COLO829 (cell line): ENCODE measurements at regions not wholly inside any gene's neighbourhood (a gene's known extent, or its start where the extent isn't known, plus 50 kb on each side); places are given as distances from the start of the nearest gene placed in this dataset.
"Not testable (repeated sequence)": the region's sequence is repeated elsewhere in the genome, so short reads cannot be mapped to it uniquely, and the experiment has no call there.

Experiments
- DNase-seq: peaks from one replicate; pipeline ENCODE4 v3.0.0; 2012; ENCODE audit warnings: low spot score

GRCh38 chr9:82382887-82383616 is 394.5 kb downstream of the SPATA31D1 start:
- no peak for DNase-seq

- no peak for DNase-seq
Measured at GRCh38 chr9:82385633-82386032, 397.1 kb downstream of the SPATA31D1 start.

- DNase-seq = no peak
Measured at GRCh38 chr9:82397534-82397933, 409.0 kb downstream of the SPATA31D1 start.

GRCh38 chr9:82404196-82404870 is 415.8 kb downstream of the SPATA31D1 start:
- DNase-seq = peak; percentile 52

GRCh38 chr9:82404881-82405280 is 416.3 kb downstream of the SPATA31D1 start:
- DNase-seq = peak; percentile 44

- DNase-seq = no peak
Measured at GRCh38 chr9:82406456-82407085, 418.0 kb downstream of the SPATA31D1 start.

- DNase-seq = no peak
Measured at GRCh38 chr9:82410306-82410705, 421.7 kb downstream of the SPATA31D1 start.

- no peak for DNase-seq
Measured at GRCh38 chr9:82410866-82411265, 422.3 kb downstream of the SPATA31D1 start.

- DNase-seq = no peak
Measured at GRCh38 chr9:82412586-82413305, 424.2 kb downstream of the SPATA31D1 start.

GRCh38 chr9:82417501-82417900 is 428.9 kb downstream of the SPATA31D1 start:
- DNase-seq = no peak

- no peak for DNase-seq
Measured at GRCh38 chr9:82418334-82418733, 429.8 kb downstream of the SPATA31D1 start.

- no peak for DNase-seq
Measured at GRCh38 chr9:82419696-82420486, 431.3 kb downstream of the SPATA31D1 start.

- DNase-seq = no peak
Measured at GRCh38 chr9:82421498-82421897, 432.9 kb downstream of the SPATA31D1 start.

- DNase-seq = no peak
Measured at GRCh38 chr9:82423700-82424099, 435.1 kb downstream of the SPATA31D1 start.

- DNase-seq = no peak
Measured at GRCh38 chr9:82424599-82425120, 436.1 kb downstream of the SPATA31D1 start.

- DNase-seq = no peak
Measured at GRCh38 chr9:82431121-82431520, 442.5 kb downstream of the SPATA31D1 start.

- DNase-seq = not testable (repeated sequence)
Measured at GRCh38 chr9:82433290-82433931, 444.8 kb downstream of the SPATA31D1 start.

- no peak for DNase-seq
Measured at GRCh38 chr9:82436475-82436874, 447.9 kb downstream of the SPATA31D1 start.

GRCh38 chr9:82437183-82437582 is 448.6 kb downstream of the SPATA31D1 start:
- not testable (repeated sequence) for DNase-seq

GRCh38 chr9:82438581-82438980 is 450.0 kb downstream of the SPATA31D1 start:
- DNase-seq = no peak

GRCh38 chr9:82443312-82443711 is 454.7 kb downstream of the SPATA31D1 start:
- no peak for DNase-seq
